Stomach smooth muscle (tissue), 2 donors: ENCODE measurements at regions not wholly inside any gene's neighbourhood (a gene's known extent, or its start where the extent isn't known, plus 50 kb on each side); places are given as distances from the start of the nearest gene placed in this dataset.

ENCODE experiments used
- H3K27ac ChIP-seq: one replicate; pipeline ENCODE4 v1.7.0; 2013; ENCODE audit warnings: mild to moderate bottlenecking, low read length, inconsistent platforms
- H3K27me3 ChIP-seq, 2 donors: one replicate each; pipeline ENCODE4 v1.7.0; 2013; ENCODE audit warnings: low read length in 2 of 2; ENCODE audit not compliant: insufficient read depth in 2 of 2, control insufficient read depth in 1 of 2
- H3K36me3 ChIP-seq, 2 donors: one replicate each; pipeline ENCODE4 v1.7.0; 2013; ENCODE audit warnings: low read length in 2 of 2; ENCODE audit not compliant: control insufficient read depth in 2 of 2, insufficient read depth in 2 of 2
- H3K4me1 ChIP-seq: one replicate; pipeline ENCODE4 v1.7.0; 2013; ENCODE audit warnings: low read length; ENCODE audit not compliant: control insufficient read depth, insufficient read depth
- H3K4me3 ChIP-seq, 2 donors: one replicate each; pipeline ENCODE4 v1.7.0; 2013; ENCODE audit warnings: low read length in 2 of 2
- H3K9ac ChIP-seq, 2 donors: one replicate each; pipeline ENCODE4 v1.7.0; 2013; ENCODE audit warnings: low read length in 2 of 2, mild to moderate bottlenecking in 1 of 2
- H3K9me3 ChIP-seq, 2 donors: one replicate each; pipeline ENCODE4 v1.7.0; 2013; ENCODE audit warnings: low read length in 2 of 2; ENCODE audit not compliant: control insufficient read depth in 2 of 2
- donor health status: healthy.
- donor health status: Pancreatic carcinoma.

DNA sequence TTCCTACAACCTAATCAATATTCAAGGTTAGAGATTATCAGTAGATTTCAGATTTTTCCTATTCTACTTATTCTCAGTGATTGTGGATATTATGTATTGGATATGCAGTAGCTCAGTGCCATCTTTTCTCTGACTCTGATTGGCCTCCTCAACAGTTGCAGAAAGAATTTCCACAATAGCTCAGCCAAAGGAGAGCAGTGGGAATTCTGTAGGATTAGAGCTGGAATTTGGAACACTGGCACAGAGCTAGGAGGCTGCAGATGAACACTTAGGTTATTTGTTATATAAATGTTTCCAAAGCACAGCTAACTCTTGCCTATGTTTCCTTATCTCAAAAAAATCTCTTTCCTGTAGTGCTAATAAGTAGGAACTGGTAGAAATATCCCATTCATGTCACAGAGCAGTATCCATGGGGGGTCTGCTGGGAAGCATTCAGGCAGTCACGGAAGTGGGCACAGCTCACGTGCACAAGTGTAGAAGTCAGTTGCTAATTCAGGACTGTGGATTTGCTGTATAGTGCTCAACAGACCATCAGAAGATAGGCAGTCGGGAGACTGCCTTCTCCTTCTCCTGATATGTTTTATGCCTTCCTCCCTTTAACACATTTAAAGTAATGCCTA is 116.2 kb upstream of the TMEM260 start:
- no peak overlapping the region for H3K9ac ChIP-seq
- H3K27me3 ChIP-seq = no peaks in the 10 kb centered on the region
- H3K27ac ChIP-seq = no peak overlapping the region
- no peaks in the 10 kb centered on the region for H3K4me1 ChIP-seq
- H3K9me3 ChIP-seq = no peaks in the 10 kb centered on the region
- H3K4me3 ChIP-seq = no peak overlapping the region
- no peaks in the 10 kb centered on the region for H3K36me3 ChIP-seq

- Histone ChIP-seq H3K4me1 (no peaks in the 10 kb centered on the region), H3K9ac (no peak overlapping the region), H3K27me3 (no peaks in the 10 kb centered on the region), H3K9me3 (no peaks in the 10 kb centered on the region), H3K27ac (no peak overlapping the region), H3K4me3 (no peak overlapping the region), H3K36me3 (no peaks in the 10 kb centered on the region)
Observed at GRCh38 chr14:56471056-56471455, 108.5 kb upstream of the TMEM260 start.

DNA sequence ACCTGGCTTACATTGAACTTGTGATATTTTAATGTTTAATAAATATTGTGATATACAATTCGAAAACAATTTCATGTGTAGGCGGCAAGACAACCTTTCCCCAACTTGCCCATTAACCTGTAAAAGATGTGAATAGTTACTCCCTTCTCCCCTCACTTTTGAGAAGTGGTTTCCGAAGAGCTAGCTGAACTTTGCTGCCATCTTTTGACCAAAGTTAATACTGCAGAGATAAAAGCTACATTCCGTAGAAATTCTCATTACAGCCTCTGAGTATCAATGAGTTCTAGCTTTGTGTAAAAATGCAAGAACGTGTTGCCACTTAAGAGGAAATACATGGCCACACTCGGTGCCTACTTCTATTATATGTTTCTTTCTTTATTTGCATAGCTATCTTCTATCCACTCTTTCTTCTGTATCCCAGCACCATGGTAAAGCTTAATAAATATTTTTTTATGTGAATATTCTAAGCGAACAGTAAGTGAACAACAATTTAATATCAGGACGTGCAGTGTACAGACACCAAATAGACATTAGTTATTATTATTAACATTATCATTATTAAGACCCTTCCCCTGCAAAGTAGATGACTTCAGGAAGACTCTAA is 105.1 kb upstream of the TMEM260 start:
- no peak overlapping the region for H3K4me3 ChIP-seq
- no peak overlapping the region for H3K9ac ChIP-seq
- H3K9me3 ChIP-seq = no peaks in the 10 kb centered on the region
- H3K27me3 ChIP-seq = no peaks in the 10 kb centered on the region
- no peaks in the 10 kb centered on the region for H3K4me1 ChIP-seq
- H3K36me3 ChIP-seq = no peaks in the 10 kb centered on the region
- no peak overlapping the region for H3K27ac ChIP-seq

GRCh38 chr14:56482310-56482911 is 97.2 kb upstream of the TMEM260 start:
- H3K36me3 ChIP-seq = no peaks in the 10 kb centered on the region
- H3K9ac ChIP-seq = no peak overlapping the region
- no peaks in the 10 kb centered on the region for H3K4me1 ChIP-seq
- H3K27me3 ChIP-seq = no peaks in the 10 kb centered on the region
- H3K9me3 ChIP-seq = no peaks in the 10 kb centered on the region
- no peak overlapping the region for H3K27ac ChIP-seq
- H3K4me3 ChIP-seq = no peak overlapping the region

DNA sequence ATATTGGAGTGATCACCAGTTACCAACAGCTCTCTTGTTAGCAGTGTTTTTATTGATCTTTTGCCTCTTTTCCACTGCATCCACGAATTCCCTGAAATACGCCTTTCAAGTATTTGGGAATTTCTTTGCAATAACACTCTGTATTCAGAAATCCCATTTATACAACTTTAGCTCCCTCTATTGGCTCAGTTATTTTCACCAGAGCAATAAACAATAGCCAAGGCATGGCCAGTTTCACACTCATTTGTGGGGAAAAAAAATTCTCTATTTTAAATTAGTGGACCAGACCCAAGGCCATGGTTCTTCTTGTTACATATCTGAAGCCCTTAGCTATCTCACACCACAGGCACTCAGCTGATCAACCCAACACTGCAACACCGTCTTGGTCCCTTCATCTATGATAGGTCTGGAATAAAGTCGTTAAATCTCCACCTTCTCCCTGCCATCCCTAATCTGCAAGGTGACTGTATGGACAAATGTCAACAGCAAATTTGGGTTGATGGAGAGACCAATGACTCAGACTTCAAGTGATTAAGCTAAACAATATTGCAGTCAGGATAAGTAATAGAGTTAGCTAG is 92.4 kb upstream of the TMEM260 start:
- Histone ChIP-seq H3K4me1 (no peaks in the 10 kb centered on the region), H3K27ac (no peak overlapping the region), H3K4me3 (no peak overlapping the region), H3K27me3 (no peaks in the 10 kb centered on the region), H3K9ac (no peak overlapping the region), H3K9me3 (no peaks in the 10 kb centered on the region), H3K36me3 (no peaks in the 10 kb centered on the region)

DNA sequence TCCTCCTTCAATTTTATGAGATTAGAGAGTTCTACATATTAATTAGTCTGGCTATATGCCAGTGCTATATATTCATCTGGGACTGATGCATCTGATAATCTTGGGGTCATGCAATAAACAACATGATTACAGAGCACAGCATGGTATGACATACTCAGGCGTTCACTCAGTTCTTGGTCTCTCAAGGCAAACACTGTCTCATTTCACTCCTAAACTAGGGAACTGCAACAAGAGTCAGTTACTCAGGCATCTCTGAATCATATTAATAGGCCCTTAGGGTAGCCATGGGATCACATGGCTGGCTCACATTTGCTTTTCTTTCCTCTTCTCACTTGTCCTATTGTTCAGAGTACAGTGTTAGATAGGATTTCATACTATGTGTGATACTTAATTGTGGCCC is 91.8 kb upstream of the TMEM260 start:
- Histone ChIP-seq H3K4me3 (no peak overlapping the region), H3K9me3 (no peaks in the 10 kb centered on the region), H3K9ac (no peak overlapping the region), H3K27ac (no peak overlapping the region), H3K36me3 (no peaks in the 10 kb centered on the region), H3K4me1 (no peaks in the 10 kb centered on the region), H3K27me3 (no peaks in the 10 kb centered on the region)

DNA sequence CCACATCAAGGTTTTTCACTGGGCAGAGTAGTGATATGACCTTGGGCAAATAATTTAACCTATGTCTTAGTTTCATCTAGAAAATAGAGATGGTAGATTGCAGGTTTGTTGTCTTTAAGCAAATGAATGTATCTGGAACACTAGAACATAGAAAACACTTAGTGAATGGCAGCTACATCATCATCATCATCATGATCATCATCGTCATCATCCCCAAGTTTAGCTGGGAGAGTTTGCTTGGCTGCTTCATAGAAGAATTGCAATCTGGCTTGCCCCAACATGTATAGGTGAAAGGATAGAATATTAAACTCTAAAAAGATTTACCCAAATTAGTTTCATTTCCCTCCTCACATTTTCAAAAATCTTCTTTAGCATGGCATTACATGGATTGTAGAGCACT is 91.3 kb upstream of the TMEM260 start:
- Histone ChIP-seq H3K9me3 (no peaks in the 10 kb centered on the region), H3K27me3 (no peaks in the 10 kb centered on the region), H3K36me3 (no peaks in the 10 kb centered on the region), H3K27ac (no peak overlapping the region), H3K9ac (no peak overlapping the region), H3K4me1 (no peaks in the 10 kb centered on the region), H3K4me3 (no peak overlapping the region)

DNA sequence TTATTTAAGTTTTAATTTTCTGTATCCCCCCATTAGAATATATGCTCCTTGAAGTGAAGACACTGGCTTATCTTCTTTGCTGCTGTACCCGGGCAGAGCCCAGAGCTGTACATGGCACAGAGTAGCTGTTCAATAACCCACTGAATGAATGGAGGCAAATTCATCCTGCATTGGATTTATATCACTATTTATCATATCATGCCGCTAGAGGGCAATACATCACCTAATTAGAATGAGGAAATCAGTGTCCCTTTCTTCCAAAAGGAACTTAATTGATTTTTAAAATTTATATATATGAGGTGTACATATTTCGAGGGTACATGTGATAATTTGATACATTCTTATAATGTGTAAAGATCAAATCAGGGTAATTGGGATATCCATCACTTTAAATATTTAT is 89.2 kb upstream of the TMEM260 start:
- Histone ChIP-seq H3K27me3 (no peaks in the 10 kb centered on the region), H3K36me3 (no peaks in the 10 kb centered on the region), H3K9me3 (no peaks in the 10 kb centered on the region), H3K4me3 (no peak overlapping the region), H3K4me1 (no peaks in the 10 kb centered on the region), H3K9ac (no peak overlapping the region), H3K27ac (no peak overlapping the region)

- H3K27ac ChIP-seq = no peak overlapping the region
- H3K4me1 ChIP-seq = no peaks in the 10 kb centered on the region
- peak overlapping the region in 1 of 2 donors; percentile 41 for H3K4me3 ChIP-seq
- H3K27me3 ChIP-seq = no peaks in the 10 kb centered on the region
- H3K9ac ChIP-seq = no peak overlapping the region
- no peaks in the 10 kb centered on the region for H3K36me3 ChIP-seq
- H3K9me3 ChIP-seq = no peaks in the 10 kb centered on the region
Observed at GRCh38 chr14:56491299-56492285, 88.0 kb upstream of the TMEM260 start.

- Histone ChIP-seq H3K9ac (no peak overlapping the region), H3K9me3 (no peaks in the 10 kb centered on the region), H3K36me3 (no peaks in the 10 kb centered on the region), H3K4me1 (no peaks in the 10 kb centered on the region), H3K4me3 (no peak overlapping the region), H3K27me3 (no peaks in the 10 kb centered on the region), H3K27ac (no peak overlapping the region)
Observed at GRCh38 chr14:56494167-56494566, 85.4 kb upstream of the TMEM260 start.
